Lower leg skin (tissue), 4 donors: ENCODE measurements at regions not wholly inside any gene's neighbourhood (a gene's known extent, or its start where the extent isn't known, plus 50 kb on each side); places are given as distances from the start of the nearest gene placed in this dataset.

Experiments used
- DNase-seq, 2 donors: peaks; one replicate each; pipeline ENCODE4 v3.0.0-alpha.2; 2019; ENCODE audit warnings: low spot score in 2 of 2
- H3K4me3 ChIP-seq: fragments of 200-600 bp; sonication (generic); 2 replicates; pipeline ENCODE4 v1.5.1; 2017; ENCODE audit warnings: mild to moderate bottlenecking, low read depth; ENCODE audit not compliant: poor library complexity, severe bottlenecking
- CTCF ChIP-seq, 3 donors: fragments of 450-650 bp; IDR thresholded peaks; one replicate each; pipeline ENCODE4 v1.5.1; 2016; ENCODE audit warnings: antibody characterized with exemption in 3 of 3, mild to moderate bottlenecking in 3 of 3, moderate library complexity in 2 of 3
- POLR2A ChIP-seq, 2 donors: fragments of 450-650 bp; IDR thresholded peaks; one replicate each; pipeline ENCODE4 v1.6.1; 2016 to 2017; ENCODE audit warnings: antibody characterized with exemption in 2 of 2, mild to moderate bottlenecking in 1 of 2, moderate library complexity in 1 of 2
- WGBS, 2 donors: methylation state at CpG; one replicate each; pipeline ENCODE4 v1.1.5; 2018; 5-methylcytosine and 5-hydroxymethylcytosine counted together
- intact Hi-C: fragments of 100-400 bp; cut with DNase I; formaldehyde crosslinking; loops from one replicate; pipeline ENCODE4 v1.15.0; 2023; ENCODE audit warnings: low total_unique reads

GRCh38 chr14:96629558-96630222 lies 127.5 kb downstream of the PAPOLA start:
- TF ChIP-seq CTCF (IDR thresholded peaks at IDR 0.05), result no peak
- no peak for TF ChIP-seq POLR2A (IDR thresholded peaks at IDR 0.05)
- intact Hi-C loops, result no loop called here
- peak in 1 of 2 donors; percentile 61 for DNase-seq
- WGBS, 2 donors, result 67 to 76% methylated on average over 4 of the region's 4 CpGs
- no peak overlapping the region for H3K4me3 ChIP-seq

- peak in 1 of 2 donors; percentile 68 for DNase-seq
- H3K4me3 ChIP-seq, result no peak overlapping the region
- TF ChIP-seq CTCF (IDR thresholded peaks at IDR 0.05), result no peak
- no peak for TF ChIP-seq POLR2A (IDR thresholded peaks at IDR 0.05)
- intact Hi-C loops, result no loop called here
- WGBS, 2 donors, result 94 to 96% methylated on average over 6 of the region's 6 CpGs
These were observed 128.1 kb downstream of the PAPOLA start for GRCh38 chr14:96630281-96630680.

- WGBS, 2 donors, result 77 to 86% methylated on average over 5 of the region's 5 CpGs
- DNase-seq, result peak in 1 of 2 donors; percentile 57
- TF ChIP-seq POLR2A (IDR thresholded peaks at IDR 0.05) (no peak), CTCF (IDR thresholded peaks at IDR 0.05) (no peak)
- intact Hi-C loops, result no loop called here
- H3K4me3 ChIP-seq, result no peak overlapping the region
These were observed 128.8 kb downstream of the PAPOLA start for GRCh38 chr14:96631030-96631429.

- intact Hi-C loops, result no loop called here
- TF ChIP-seq POLR2A (IDR thresholded peaks at IDR 0.05) (no peak), CTCF (IDR thresholded peaks at IDR 0.05) (no peak)
- peak in 1 of 2 donors; percentile 80 for DNase-seq
- WGBS, 2 donors, result 89 to 91% methylated on average over 10 to 15 of the region's 17 CpGs
- no peak overlapping the region for H3K4me3 ChIP-seq
These were observed 129.6 kb downstream of the PAPOLA start for GRCh38 chr14:96631621-96632362.

GRCh38 chr14:96632363-96632758 lies 130.2 kb downstream of the PAPOLA start:
- WGBS, 2 donors, result 79 to 80% methylated on average over 8 of the region's 8 CpGs
- DNase-seq, result no peak
- intact Hi-C loops, result no loop called here

More at GRCh38 chr14:96632363-96632758, 130.2 kb downstream of the PAPOLA start:
- no peak overlapping the region for H3K4me3 ChIP-seq
- TF ChIP-seq POLR2A (IDR thresholded peaks at IDR 0.05) (no peak), CTCF (IDR thresholded peaks at IDR 0.05) (no peak)
